ENCODE measurements at regions not wholly inside any gene's neighbourhood (a gene's known extent, or its start where the extent isn't known, plus 50 kb on each side); places are given as distances from the start of the nearest gene placed in this dataset.

- ChIA-PET CTCF (no interaction called here), RAD21 (ENCODE audit: low non-redundant PET in 1 of 2, low total read pairs in 2 of 2, uncharacterized antibody in 2 of 2, unreplicated experiment in 2 of 2) (no interaction called here), POLR2A (no interaction called here)
- Histone ChIP-seq H4K20me1 (ENCODE audit: insufficient read depth) (no peaks in the 10 kb centered on the region), H3K4me2 (ENCODE audit: low read length) (peak overlapping the region; percentile 25; the same call in 1 of the 2 replicates), H2AFZ (ENCODE audit: low read depth, low read length, poor library complexity, severe bottlenecking) (peak overlapping the region; percentile 47), H3K27ac (ENCODE audit: low read depth, low read length) (no peak overlapping the region), H3K9me2 (ENCODE audit: insufficient read depth) (no peaks in the 10 kb centered on the region; the same call in 1 of the 2 replicates), H3K4me1 (ENCODE audit: control insufficient read depth in 1 of 2, insufficient read depth in 2 of 2, low read length in 2 of 2) (peaks cover 0 to 6% of the 10 kb centered on the region in 2 experiments; a peak in 1 of 4 replicates), H3K79me2 (ENCODE audit: insufficient read depth, low read length) (no peaks in the 10 kb centered on the region), H3K9ac (ENCODE audit: low read length) (no peak overlapping the region), H3K36me3 (ENCODE audit: control insufficient read depth in 1 of 2, insufficient read depth in 2 of 2, low read length in 2 of 2) (no peaks in the 10 kb centered on the region), H3K4me3 (replicated peaks in 1 of 2; ENCODE audit: low read depth in 1 of 2, low read length in 2 of 2) (no peak overlapping the region), H3K27me3 (ENCODE audit: insufficient read depth, low read length) (no peaks in the 10 kb centered on the region), H3K9me3 (ENCODE audit: control insufficient read depth in 1 of 2, insufficient read depth in 1 of 2, low read depth in 1 of 2, low read length in 2 of 2) (no peaks in the 10 kb centered on the region)
- no peak for ATAC-seq
- DNase-seq (ENCODE audit: low read depth, low spot score): no peak
- no peak for TF ChIP-seq EZH2 (IDR thresholded peaks at IDR 0.05)
- no peak for TF ChIP-seq CTCF (IDR thresholded peaks at IDR 0.05 in 2 of 3, conservative IDR thresholded peaks at IDR 0.05 in 1 of 3; ENCODE audit: borderline replicate concordance in 1 of 3, insufficient read depth in 1 of 3, low read depth in 2 of 3, low read length in 2 of 3)
- TF ChIP-seq ATF3 (IDR thresholded peaks at IDR 0.05): no peak
- TF ChIP-seq ELF1 (IDR thresholded peaks at IDR 0.05; ENCODE audit: borderline replicate concordance, low read depth): no peak
- intact Hi-C loops (cut with micrococcal nuclease): no loop called here
- BruUV-seq (replicated peaks): no TSS peak
These were observed 108.4 kb upstream of the SEMA3A start for GRCh38 chr7:84302949-84303348.

- Histone ChIP-seq H3K27ac (ENCODE audit: low read depth, low read length) (no peak overlapping the region), H2AFZ (ENCODE audit: low read depth, low read length, poor library complexity, severe bottlenecking) (no peak overlapping the region), H3K4me1 (ENCODE audit: control insufficient read depth in 1 of 2, insufficient read depth in 2 of 2, low read length in 2 of 2) (peaks cover 0 to under 1% of the 10 kb centered on the region in 2 experiments; a peak in 1 of 4 replicates), H4K20me1 (ENCODE audit: insufficient read depth) (no peaks in the 10 kb centered on the region), H3K27me3 (ENCODE audit: insufficient read depth, low read length) (no peaks in the 10 kb centered on the region), H3K4me3 (replicated peaks in 1 of 2; ENCODE audit: low read depth in 1 of 2, low read length in 2 of 2) (no peak overlapping the region), H3K79me2 (ENCODE audit: insufficient read depth, low read length) (no peaks in the 10 kb centered on the region), H3K36me3 (ENCODE audit: control insufficient read depth in 1 of 2, insufficient read depth in 2 of 2, low read length in 2 of 2) (no peaks in the 10 kb centered on the region), H3K9me2 (ENCODE audit: insufficient read depth) (no peaks in the 10 kb centered on the region; the same call in 1 of the 2 replicates), H3K4me2 (ENCODE audit: low read length) (no peak overlapping the region), H3K9me3 (ENCODE audit: control insufficient read depth in 1 of 2, insufficient read depth in 1 of 2, low read depth in 1 of 2, low read length in 2 of 2) (no peaks in the 10 kb centered on the region), H3K9ac (ENCODE audit: low read length) (no peak overlapping the region)
- CTCF ChIA-PET: no interaction called here
- DNase-seq (ENCODE audit: low read depth, low spot score) (no peak), ATAC-seq (no peak)
- RAD21 ChIA-PET (ENCODE audit: low non-redundant PET in 1 of 2, low total read pairs in 2 of 2, uncharacterized antibody in 2 of 2, unreplicated experiment in 2 of 2): no interaction called here
- POLR2A ChIA-PET: no interaction called here
- BruUV-seq (replicated peaks): no TSS peak
- intact Hi-C loops (cut with micrococcal nuclease): no loop called here
- TF ChIP-seq ATF3 (IDR thresholded peaks at IDR 0.05): no peak
- TF ChIP-seq ZBTB33 (IDR thresholded peaks at IDR 0.05; ENCODE audit: extremely low read depth, insufficient replicate concordance, low read length): no peak
- no peak for TF ChIP-seq EGR1 (IDR thresholded peaks at IDR 0.05; ENCODE audit: low read depth)
- no peak for TF ChIP-seq SP1 (IDR thresholded peaks at IDR 0.05; ENCODE audit: low read depth)
- TF ChIP-seq SRF (IDR thresholded peaks at IDR 0.05; ENCODE audit: low read depth): no peak
- no peak for TF ChIP-seq EZH2phosphoT487 (IDR thresholded peaks at IDR 0.05; ENCODE audit: borderline replicate concordance)
- TF ChIP-seq SIN3A (IDR thresholded peaks at IDR 0.05; ENCODE audit: low read depth): no peak
- no peak for TF ChIP-seq FOSL1 (IDR thresholded peaks at IDR 0.05; ENCODE audit: low read depth)
- TF ChIP-seq ELF1 (IDR thresholded peaks at IDR 0.05; ENCODE audit: borderline replicate concordance, low read depth): no peak
- no peak for TF ChIP-seq TCF7L2 (IDR thresholded peaks at IDR 0.05; ENCODE audit: borderline replicate concordance, extremely low read depth, insufficient read depth, insufficient read length)
- TF ChIP-seq CEBPB (IDR thresholded peaks at IDR 0.05; ENCODE audit: low read depth): no peak
- no peak for TF ChIP-seq MAX (IDR thresholded peaks at IDR 0.05)
- no peak for TF ChIP-seq POLR2A (IDR thresholded peaks at IDR 0.05; ENCODE audit: borderline replicate concordance, extremely low read depth, insufficient read depth, insufficient read length)
- TF ChIP-seq POLR2AphosphoS5 (IDR thresholded peaks at IDR 0.05; ENCODE audit: low read depth, low read length): no peak
These were observed 103.0 kb upstream of the SEMA3A start for GRCh38 chr7:84297616-84298015.

Data from HCT116 (cell line).